GM12891 (cell line): ENCODE measurements at regions not wholly inside any gene's neighbourhood (a gene's known extent, or its start where the extent isn't known, plus 50 kb on each side); places are given as distances from the start of the nearest gene placed in this dataset.
"Not testable (repeated sequence)": the region's sequence is repeated elsewhere in the genome, so short reads cannot be mapped to it uniquely, and the experiment has no call there.

Experiments
- DNase-seq: peaks from one replicate; pipeline ENCODE4 v3.0.0; 2011; ENCODE audit warnings: low spot score; ENCODE audit not compliant: insufficient read length
- FAIRE-seq: peaks from 2 replicates; lab custom pipeline; 2011; peaks lifted over from hg19 to GRCh38; lab: Jason Lieb, UNC
- PAX5 ChIP-seq: IDR thresholded peaks from 2 replicates; pipeline ENCODE4 v1.6.1; 2011; ENCODE audit warnings: low read length, moderate library complexity, mild to moderate bottlenecking; ENCODE audit not compliant: insufficient read depth, severe bottlenecking
- POLR2A ChIP-seq: IDR thresholded peaks from 2 replicates; pipeline ENCODE4 v1.6.1; 2011; ENCODE audit warnings: low read depth, low read length, control low read depth
- POLR2AphosphoS5 ChIP-seq: IDR thresholded peaks from 2 replicates; pipeline ENCODE4 v1.6.1; 2011; ENCODE audit warnings: low read depth, low read length, control low read depth
- POU2F2 ChIP-seq: IDR thresholded peaks from 2 replicates; pipeline ENCODE4 v1.6.1; 2011; ENCODE audit warnings: low read depth, mild to moderate bottlenecking, control low read depth, low read length, moderate library complexity
- SPI1 ChIP-seq: IDR thresholded peaks from 2 replicates; pipeline ENCODE4 v1.6.1; 2011; ENCODE audit warnings: low read depth, low read length, control low read depth
- TAF1 ChIP-seq: IDR thresholded peaks from 2 replicates; pipeline ENCODE4 v1.6.1; 2011; ENCODE audit warnings: low read depth, low read length, control low read depth

- FAIRE-seq (no peak), DNase-seq (no peak)
- TF ChIP-seq PAX5: no peak
- TF ChIP-seq TAF1: no peak
- TF ChIP-seq POU2F2: no peak
- TF ChIP-seq POLR2AphosphoS5: no peak
- no peak for TF ChIP-seq POLR2A
- TF ChIP-seq SPI1: no peak
Observed at GRCh38 chr5:104914536-104915070, 1352.0 kb upstream of the NUDT12 start.

GRCh38 chr5:104913841-104914281, 1351.3 kb upstream of the NUDT12 start:
- TF ChIP-seq POLR2AphosphoS5 (no peak), POLR2A (no peak), TAF1 (no peak), PAX5 (no peak), POU2F2 (no peak), SPI1 (no peak)
- FAIRE-seq (no peak), DNase-seq (no peak)

GRCh38 chr5:104909803-104910202, 1347.2 kb upstream of the NUDT12 start:
- no peak for FAIRE-seq
- no peak for DNase-seq
- no peak for TF ChIP-seq POLR2AphosphoS5
- no peak for TF ChIP-seq PAX5

- TF ChIP-seq TAF1 (no peak), POU2F2 (no peak), SPI1 (no peak), PAX5 (no peak), POLR2A (no peak), POLR2AphosphoS5 (no peak)
- FAIRE-seq: no peak
- no peak for DNase-seq
Observed at GRCh38 chr5:104904561-104904960, 1342.0 kb upstream of the NUDT12 start.

DNA sequence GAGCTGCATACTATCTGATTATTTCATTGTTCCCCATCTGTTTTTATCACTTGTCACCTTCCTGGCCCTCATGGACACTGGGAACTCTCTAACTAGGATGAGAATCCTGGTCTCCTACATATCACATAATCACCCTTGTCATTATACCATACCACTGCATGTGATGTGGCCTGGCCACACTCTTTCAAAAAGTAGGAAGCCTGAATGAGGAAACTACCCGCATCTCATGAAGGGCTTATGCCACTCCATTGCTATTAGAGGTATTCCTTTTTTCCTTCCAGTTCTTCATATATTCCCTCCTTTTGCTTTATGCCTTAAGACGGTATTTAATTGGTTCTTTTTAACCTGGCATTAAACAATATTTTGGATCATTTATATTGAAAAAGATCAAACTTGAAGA, 1341.4 kb upstream of the NUDT12 start:
- no peak for DNase-seq
- FAIRE-seq: no peak
- TF ChIP-seq SPI1: no peak
- no peak for TF ChIP-seq POLR2AphosphoS5
- no peak for TF ChIP-seq POLR2A
- no peak for TF ChIP-seq PAX5
- no peak for TF ChIP-seq POU2F2
- no peak for TF ChIP-seq TAF1

GRCh38 chr5:104891596-104891995, 1329.0 kb upstream of the NUDT12 start:
- no peak for FAIRE-seq
- TF ChIP-seq SPI1 (no peak), POLR2AphosphoS5 (no peak), PAX5 (no peak), POU2F2 (no peak), POLR2A (no peak), TAF1 (no peak)
- DNase-seq: no peak

DNA sequence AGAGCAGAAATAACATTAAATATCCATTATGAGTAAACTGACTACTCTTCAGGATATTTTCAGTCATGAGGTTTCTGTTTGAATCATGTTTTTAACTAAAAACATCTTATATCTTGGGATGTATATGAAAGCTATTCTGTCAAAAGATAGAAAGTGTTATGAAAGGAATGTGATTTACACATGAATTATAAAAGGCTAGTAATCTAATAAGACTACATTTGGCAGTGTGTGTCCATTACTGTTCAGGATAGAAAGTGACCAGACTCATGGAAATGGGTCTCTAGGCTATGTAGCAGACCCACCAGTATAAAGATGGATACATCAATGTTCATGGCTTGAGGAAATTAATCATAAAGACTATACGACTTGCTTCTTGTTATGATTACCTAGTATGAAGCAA, 1328.2 kb upstream of the NUDT12 start:
- no peak for FAIRE-seq
- TF ChIP-seq SPI1: no peak
- no peak for TF ChIP-seq POLR2A
- TF ChIP-seq POLR2AphosphoS5: no peak
- TF ChIP-seq PAX5: no peak
- TF ChIP-seq TAF1: no peak
- TF ChIP-seq POU2F2: no peak
- DNase-seq: no peak

- no peak for DNase-seq
- TF ChIP-seq POLR2A (no peak), TAF1 (no peak), POLR2AphosphoS5 (no peak), SPI1 (no peak), POU2F2 (no peak), PAX5 (no peak)
- FAIRE-seq: no peak
Observed at GRCh38 chr5:104859437-104859836, 1296.8 kb upstream of the NUDT12 start.

DNA sequence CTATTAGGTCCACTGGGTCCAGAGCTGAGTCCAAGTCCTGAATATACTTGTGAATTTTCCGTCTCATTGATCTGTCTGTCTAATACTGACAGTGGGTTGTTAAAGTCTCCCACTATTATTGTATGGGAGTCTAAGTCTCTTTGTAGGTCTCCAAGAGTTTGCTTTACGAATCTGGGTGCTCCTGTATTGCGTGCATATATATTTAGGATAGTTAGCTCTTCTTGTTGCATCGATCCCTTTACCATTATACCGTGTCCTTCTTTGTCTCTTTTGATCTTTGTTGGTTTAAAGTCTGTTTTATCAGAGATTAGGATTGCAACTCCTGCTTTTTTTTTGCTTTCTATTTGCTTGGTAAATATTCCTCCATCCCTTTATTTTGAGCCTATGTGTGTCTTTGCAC, 1289.5 kb upstream of the NUDT12 start:
- FAIRE-seq, DNase-seq: not testable (repeated sequence)

DNA sequence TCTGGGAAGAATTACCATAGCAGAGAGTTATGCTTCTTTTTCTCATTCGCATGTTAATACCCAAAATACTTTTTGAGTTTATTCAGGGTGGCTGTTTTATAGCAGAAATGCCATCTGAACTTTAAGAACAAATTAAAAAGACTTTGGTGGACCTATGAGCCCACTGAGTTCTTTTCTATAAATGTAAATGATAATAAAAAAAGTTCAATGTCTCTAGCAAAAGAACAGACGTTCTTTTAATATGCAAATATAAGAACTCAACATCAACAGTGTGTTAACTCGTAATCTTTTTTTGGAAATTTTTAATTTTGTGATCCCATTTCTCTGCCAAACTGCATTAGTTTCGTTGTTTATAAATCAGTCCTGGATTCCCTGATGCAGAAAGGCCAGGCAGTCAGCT, 1283.0 kb upstream of the NUDT12 start:
- no peak for FAIRE-seq
- DNase-seq: no peak

More for the DNA sequence above, 1283.0 kb upstream of the NUDT12 start:
- TF ChIP-seq PAX5 (no peak), POU2F2 (no peak), SPI1 (no peak), POLR2AphosphoS5 (no peak), TAF1 (no peak), POLR2A (no peak)
